Keratinocyte (primary cell): ENCODE measurements at regions not wholly inside any gene's neighbourhood (a gene's known extent, or its start where the extent isn't known, plus 50 kb on each side); places are given as distances from the start of the nearest gene placed in this dataset.

ENCODE experiments used
- DNase-seq: peaks from one replicate; pipeline ENCODE4 v3.0.0-alpha.2; 2011; ENCODE audit warnings: low read depth, missing footprints, low spot score
- FAIRE-seq: peaks from 2 replicates; lab custom pipeline; 2011; peaks lifted over from hg19 to GRCh38; lab: Jason Lieb, UNC
- H2AFZ ChIP-seq: 2 replicates; pipeline ENCODE4 v1.6.0; 2012; ENCODE audit warnings: low read length, control low read depth, inconsistent platforms; ENCODE audit not compliant: control insufficient read depth
- H3K27ac ChIP-seq: 2 replicates; pipeline ENCODE4 v1.5.1; 2011; ENCODE audit warnings: low read length; ENCODE audit not compliant: control insufficient read depth, insufficient read depth
- H3K27me3 ChIP-seq: 3 replicates; pipeline ENCODE4 v1.6.0; 2011; ENCODE audit warnings: low read length; ENCODE audit not compliant: control insufficient read depth, insufficient read depth; ENCODE audit errors: extremely low read depth
- H3K36me3 ChIP-seq, 2 experiments: 2 replicates in 1 of 2; 3 replicates in 1 of 2; pipeline ENCODE4 v1.5.1; 2011; ENCODE audit warnings: low read length in 2 of 2, mild to moderate bottlenecking in 1 of 2; ENCODE audit not compliant: control insufficient read depth in 2 of 2, insufficient read depth in 2 of 2; ENCODE audit errors: extremely low read depth in 1 of 2
- H3K4me1 ChIP-seq: 3 replicates; pipeline ENCODE4 v1.5.1; 2011; ENCODE audit warnings: low read length; ENCODE audit not compliant: control insufficient read depth, insufficient read depth; ENCODE audit errors: extremely low read depth
- H3K4me2 ChIP-seq: 3 replicates; pipeline ENCODE4 v1.6.0; 2011; ENCODE audit warnings: low read depth, low read length; ENCODE audit not compliant: control insufficient read depth, insufficient read depth; ENCODE audit errors: extremely low read depth
- H3K4me3 ChIP-seq, 3 experiments: fragments of 200-600 bp in 1 of 3; sonication (generic) in 1 of 3; 2 replicates in 2 of 3; 3 replicates in 1 of 3; pipeline ENCODE4 v1.5.1; 2011 to 2016; ENCODE audit warnings: low read length in 3 of 3, mild to moderate bottlenecking in 3 of 3, control low read depth in 2 of 3, inconsistent platforms in 1 of 3, low read depth in 1 of 3, mixed read lengths in 1 of 3, mixed run types in 1 of 3, moderate library complexity in 1 of 3; ENCODE audit not compliant: control insufficient read depth in 2 of 3, insufficient read depth in 2 of 3; ENCODE audit errors: extremely low read depth in 1 of 3
- H3K79me2 ChIP-seq: 2 replicates; pipeline ENCODE4 v1.6.0; 2012; ENCODE audit warnings: low read length; ENCODE audit not compliant: control insufficient read depth, insufficient read depth
- H3K9ac ChIP-seq: 3 replicates; pipeline ENCODE4 v1.6.0; 2011; ENCODE audit warnings: low read length; ENCODE audit not compliant: control insufficient read depth, insufficient read depth; ENCODE audit errors: extremely low read depth
- H3K9me1 ChIP-seq: 3 replicates; pipeline ENCODE4 v1.6.0; 2011; ENCODE audit warnings: low read length; ENCODE audit not compliant: control insufficient read depth, insufficient read depth; ENCODE audit errors: extremely low read depth
- H3K9me3 ChIP-seq: 2 replicates; pipeline ENCODE4 v1.5.1; 2012; ENCODE audit warnings: low read depth, low read length; ENCODE audit not compliant: control insufficient read depth
- H4K20me1 ChIP-seq: 3 replicates; pipeline ENCODE4 v1.6.0; 2011; ENCODE audit warnings: low read length; ENCODE audit not compliant: control insufficient read depth, insufficient read depth; ENCODE audit errors: extremely low read depth
- CTCF ChIP-seq, 3 experiments: IDR thresholded peaks in 1 of 3; conservative IDR thresholded peaks in 1 of 3; optimal IDR thresholded peaks in 1 of 3; 2 replicates in 2 of 3; 3 replicates in 1 of 3; pipeline versions ENCODE3 to v1.5.1; 2011; ENCODE audit warnings: low read length in 3 of 3, mild to moderate bottlenecking in 3 of 3, moderate library complexity in 2 of 3, control low read depth in 1 of 3, inconsistent platforms in 1 of 3; ENCODE audit not compliant: insufficient read depth in 2 of 3; ENCODE audit errors: extremely low read depth in 1 of 3
- EZH2 ChIP-seq: IDR thresholded peaks from one replicate; pipeline ENCODE4 v1.6.1; 2012; ENCODE audit warnings: inconsistent platforms, mild to moderate bottlenecking, low read length, moderate library complexity
- dilution Hi-C: fragments of 300-500 bp; cut with MboI; formaldehyde crosslinking; loops from one replicate; pipeline ENCODE4 v1.7.0; 2020; ENCODE audit warnings: low sequenced_read_pairs; ENCODE audit not compliant: extremely low pct_ligation_motif_present

GRCh38 chr5:92581690-92582089 lies 999.3 kb downstream of the NR2F1-AS1 start:
- Histone ChIP-seq H3K9me1 (no peaks in the 10 kb centered on the region), H3K9ac (no peak overlapping the region), H3K4me2 (no peak overlapping the region), H3K4me1 (no peaks in the 10 kb centered on the region), H3K4me3 (no peak overlapping the region), H3K79me2 (no peaks in the 10 kb centered on the region), H3K36me3 (no peaks in the 10 kb centered on the region), H3K27ac (no peak overlapping the region), H3K27me3 (no peaks in the 10 kb centered on the region), H2AFZ (no peak overlapping the region), H4K20me1 (no peaks in the 10 kb centered on the region), H3K9me3 (no peaks in the 10 kb centered on the region)
- TF ChIP-seq CTCF (optimal IDR thresholded peaks at IDR 0.05 in 1 of 3, IDR thresholded peaks at IDR 0.05 in 1 of 3, conservative IDR thresholded peaks at IDR 0.05 in 1 of 3; ENCODE audit: extremely low read depth in 1 of 3, insufficient read depth in 2 of 3, low read length in 3 of 3) (no peak), EZH2 (no peak)
- DNase-seq: no peak
- dilution Hi-C loops: no loop called here
- FAIRE-seq: no peak

- Histone ChIP-seq H3K79me2 (no peaks in the 10 kb centered on the region), H2AFZ (no peak overlapping the region), H3K4me3 (no peak overlapping the region), H3K4me1 (no peaks in the 10 kb centered on the region), H3K9ac (no peak overlapping the region), H3K36me3 (no peaks in the 10 kb centered on the region), H4K20me1 (no peaks in the 10 kb centered on the region), H3K27ac (no peak overlapping the region), H3K9me1 (no peaks in the 10 kb centered on the region), H3K27me3 (no peaks in the 10 kb centered on the region), H3K9me3 (no peaks in the 10 kb centered on the region), H3K4me2 (no peak overlapping the region)
- FAIRE-seq: no peak
- dilution Hi-C loops: no loop called here
- no peak for DNase-seq
- no peak for TF ChIP-seq EZH2
Measured at GRCh38 chr5:92581249-92581648, 999.8 kb downstream of the NR2F1-AS1 start.

GRCh38 chr5:92580814-92581213 lies 1000.2 kb downstream of the NR2F1-AS1 start:
- Histone ChIP-seq H3K79me2 (no peaks in the 10 kb centered on the region), H3K4me2 (no peak overlapping the region), H3K27me3 (no peaks in the 10 kb centered on the region), H3K36me3 (no peaks in the 10 kb centered on the region), H3K4me3 (no peak overlapping the region), H3K9me1 (no peaks in the 10 kb centered on the region), H2AFZ (no peak overlapping the region), H3K4me1 (no peaks in the 10 kb centered on the region), H3K27ac (no peak overlapping the region), H3K9me3 (no peaks in the 10 kb centered on the region), H4K20me1 (no peaks in the 10 kb centered on the region), H3K9ac (no peak overlapping the region)
- FAIRE-seq (no peak), DNase-seq (no peak)
- TF ChIP-seq EZH2: no peak
- no peak for TF ChIP-seq CTCF (optimal IDR thresholded peaks at IDR 0.05 in 1 of 3, IDR thresholded peaks at IDR 0.05 in 1 of 3, conservative IDR thresholded peaks at IDR 0.05 in 1 of 3; ENCODE audit: extremely low read depth in 1 of 3, insufficient read depth in 2 of 3, low read length in 3 of 3)
- dilution Hi-C loops: no loop called here
